NB4 (cell line): ENCODE measurements at regions not wholly inside any gene's neighbourhood (a gene's known extent, or its start where the extent isn't known, plus 50 kb on each side); places are given as distances from the start of the nearest gene placed in this dataset.

Experiments
- DNase-seq: peaks from one replicate; pipeline ENCODE4 v3.0.0; 2010; ENCODE audit warnings: low read depth
- H3K4me3 ChIP-seq: one replicate; pipeline ENCODE4 v1.5.1; 2011; ENCODE audit warnings: mild to moderate bottlenecking, low read depth, low read length, moderate library complexity
- MYC ChIP-seq: IDR thresholded peaks from 2 replicates; pipeline ENCODE4 v1.6.1; 2011; ENCODE audit warnings: low read depth, low read length
- POLR2A ChIP-seq: IDR thresholded peaks from 2 replicates; pipeline ENCODE4 v1.6.1; 2011; ENCODE audit warnings: mild to moderate bottlenecking; ENCODE audit not compliant: insufficient read length; ENCODE audit errors: extremely low read depth
- TF ChIP-seq, protein P1 (sequence below): IDR thresholded peaks from one replicate; pipeline ENCODE4 v1.5.1; 2012; ENCODE audit warnings: low read depth, low read length
- TF ChIP-seq, protein P2 (sequence below): IDR thresholded peaks from 2 replicates; pipeline ENCODE4 v1.6.1; 2011; ENCODE audit warnings: low read depth, low read length

DNA sequence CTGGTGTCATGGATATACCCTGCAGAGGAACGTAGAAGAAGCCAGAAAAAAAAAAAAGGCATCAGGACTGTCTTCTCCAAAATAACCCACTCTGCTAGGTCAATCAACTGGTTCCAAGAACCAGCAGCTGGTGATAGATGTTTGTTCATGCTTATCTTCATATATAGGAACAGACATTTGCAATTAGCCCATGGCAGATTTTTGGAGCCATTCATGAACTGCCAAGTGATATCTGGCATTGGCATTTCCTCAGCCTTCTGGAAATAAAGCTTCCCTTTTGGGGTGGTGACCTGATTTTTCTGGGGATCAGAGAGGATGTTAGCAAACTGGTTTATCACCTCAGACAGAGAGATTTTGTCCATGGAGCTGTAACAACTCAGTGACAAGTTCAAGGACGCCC is 234.9 kb downstream of the OSR1 start:
- TF ChIP-seq MYC (no peak), POLR2A (no peak)
- TF ChIP-seq, protein P1, sequence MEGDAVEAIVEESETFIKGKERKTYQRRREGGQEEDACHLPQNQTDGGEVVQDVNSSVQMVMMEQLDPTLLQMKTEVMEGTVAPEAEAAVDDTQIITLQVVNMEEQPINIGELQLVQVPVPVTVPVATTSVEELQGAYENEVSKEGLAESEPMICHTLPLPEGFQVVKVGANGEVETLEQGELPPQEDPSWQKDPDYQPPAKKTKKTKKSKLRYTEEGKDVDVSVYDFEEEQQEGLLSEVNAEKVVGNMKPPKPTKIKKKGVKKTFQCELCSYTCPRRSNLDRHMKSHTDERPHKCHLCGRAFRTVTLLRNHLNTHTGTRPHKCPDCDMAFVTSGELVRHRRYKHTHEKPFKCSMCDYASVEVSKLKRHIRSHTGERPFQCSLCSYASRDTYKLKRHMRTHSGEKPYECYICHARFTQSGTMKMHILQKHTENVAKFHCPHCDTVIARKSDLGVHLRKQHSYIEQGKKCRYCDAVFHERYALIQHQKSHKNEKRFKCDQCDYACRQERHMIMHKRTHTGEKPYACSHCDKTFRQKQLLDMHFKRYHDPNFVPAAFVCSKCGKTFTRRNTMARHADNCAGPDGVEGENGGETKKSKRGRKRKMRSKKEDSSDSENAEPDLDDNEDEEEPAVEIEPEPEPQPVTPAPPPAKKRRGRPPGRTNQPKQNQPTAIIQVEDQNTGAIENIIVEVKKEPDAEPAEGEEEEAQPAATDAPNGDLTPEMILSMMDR: no peak
- TF ChIP-seq, protein P2, sequence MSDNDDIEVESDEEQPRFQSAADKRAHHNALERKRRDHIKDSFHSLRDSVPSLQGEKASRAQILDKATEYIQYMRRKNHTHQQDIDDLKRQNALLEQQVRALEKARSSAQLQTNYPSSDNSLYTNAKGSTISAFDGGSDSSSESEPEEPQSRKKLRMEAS: no peak
- no peak for DNase-seq
- H3K4me3 ChIP-seq: no peak overlapping the region

DNA sequence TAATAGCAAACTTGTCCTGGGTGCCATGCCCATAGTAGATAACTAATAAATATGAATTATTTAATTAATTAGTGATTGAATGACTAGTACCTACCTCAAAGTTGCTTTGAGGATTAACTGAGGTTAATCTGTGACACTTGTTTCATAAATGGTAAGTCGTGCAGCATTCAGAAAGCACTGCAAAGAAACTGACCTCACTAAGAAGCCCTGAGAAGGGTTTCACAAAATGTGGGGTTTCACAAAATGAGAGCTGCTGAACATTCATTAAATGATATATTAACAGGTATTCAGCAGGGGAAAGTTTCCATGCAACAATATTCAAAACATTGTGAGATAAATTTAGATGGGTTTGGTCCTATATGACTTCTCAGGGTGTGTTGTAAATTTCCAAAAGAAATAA is 236.2 kb downstream of the OSR1 start:
- TF ChIP-seq, protein P1: no peak
- TF ChIP-seq POLR2A: no peak
- TF ChIP-seq, protein P2: no peak
- no peak for TF ChIP-seq MYC
- DNase-seq: no peak
- H3K4me3 ChIP-seq: no peak overlapping the region

DNA sequence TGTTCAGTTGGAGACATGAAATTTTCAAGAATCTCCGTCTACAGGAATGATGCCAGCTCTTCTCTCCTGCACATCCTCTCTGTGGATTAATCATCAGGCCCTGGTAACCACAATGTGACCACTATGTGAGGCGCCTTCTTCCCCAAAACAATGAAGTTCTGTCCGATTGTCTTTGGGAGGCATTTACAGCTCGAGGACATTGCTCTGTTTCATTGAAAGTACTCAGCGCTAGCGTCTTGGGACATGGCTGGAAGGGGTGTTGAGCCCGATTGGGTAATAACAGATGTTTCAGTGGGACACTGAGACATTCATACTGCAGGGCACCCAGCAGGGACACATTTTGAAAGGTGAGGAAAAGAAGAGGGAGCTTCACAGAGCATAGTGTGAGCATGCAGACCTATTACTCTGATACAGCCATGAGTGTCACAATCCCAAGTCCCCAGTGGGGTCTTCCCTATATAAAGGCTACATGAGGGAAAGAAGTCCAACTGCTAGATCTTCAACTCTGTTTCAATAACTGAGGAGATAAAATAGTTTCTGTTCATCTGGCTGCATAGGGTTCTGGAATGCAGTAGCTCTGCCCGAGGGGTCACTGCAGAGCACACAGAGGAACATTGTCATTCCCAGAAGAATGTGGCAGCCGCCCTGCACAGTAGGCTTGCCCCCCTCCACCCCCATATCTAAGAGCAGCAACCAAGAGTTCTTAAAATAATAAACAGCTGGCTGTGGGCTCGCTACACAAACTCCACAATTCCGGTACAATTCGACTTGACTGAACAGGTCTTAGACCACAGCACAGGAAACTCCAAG is 237.3 kb downstream of the OSR1 start:
- no peak overlapping the region for H3K4me3 ChIP-seq
- TF ChIP-seq MYC (no peak), POLR2A (no peak)
- TF ChIP-seq, protein P2: no peak
- TF ChIP-seq, protein P1: no peak
- peak; percentile 68 for DNase-seq

DNA sequence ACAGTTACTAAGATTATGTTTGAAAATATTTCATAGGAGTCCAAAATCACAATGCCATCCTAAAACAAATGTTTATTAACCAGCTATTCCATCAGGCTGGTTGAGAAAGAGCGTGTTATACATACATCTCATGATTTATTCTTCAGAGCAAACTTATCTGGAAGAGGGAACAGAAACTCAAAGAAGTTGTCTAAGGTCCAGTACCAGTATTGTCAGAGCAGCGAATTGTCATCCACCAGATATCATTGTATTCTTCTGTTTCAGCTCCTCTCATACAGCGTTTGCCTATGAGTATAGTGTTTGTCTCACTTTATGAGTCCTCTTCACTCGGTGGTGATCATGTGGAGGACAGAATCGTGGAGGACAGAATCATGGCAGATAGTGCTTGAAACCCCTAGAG is 238.2 kb downstream of the OSR1 start:
- no peak for DNase-seq
- H3K4me3 ChIP-seq: no peak overlapping the region
- no peak for TF ChIP-seq POLR2A

DNA sequence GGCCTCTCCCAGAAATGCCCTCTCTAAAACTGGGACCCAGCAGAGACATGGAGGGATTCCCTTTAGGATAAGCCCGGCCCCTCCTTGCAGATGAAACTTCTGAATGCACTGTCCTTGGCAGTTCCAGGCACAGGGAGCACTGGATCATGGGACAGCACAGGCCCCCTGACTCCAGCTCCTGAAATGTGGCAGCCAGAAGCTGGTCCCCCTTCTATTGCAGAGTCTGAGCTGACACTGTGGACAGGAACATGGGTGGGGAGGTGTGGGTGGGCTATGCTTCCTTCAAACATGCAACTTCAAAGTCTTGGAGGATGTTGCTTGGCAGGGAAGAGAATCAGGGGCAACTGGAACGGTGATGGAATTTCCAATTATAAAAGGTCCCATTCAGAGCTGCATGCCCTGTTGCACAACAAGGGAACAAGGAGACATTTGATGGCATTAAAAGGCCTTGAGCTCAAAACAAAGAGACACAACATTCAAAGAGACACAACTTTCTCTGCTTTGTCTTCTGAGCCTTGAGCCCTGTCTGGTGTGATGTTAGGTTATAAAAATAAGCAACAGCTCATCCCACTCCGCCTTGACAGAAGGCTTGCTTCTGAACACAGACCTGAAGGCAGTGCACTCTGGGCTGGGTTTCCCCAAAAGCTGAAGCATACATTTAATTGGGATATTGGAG is 239.0 kb downstream of the OSR1 start:
- no peak for DNase-seq
- TF ChIP-seq, protein P1: no peak
- no peak for TF ChIP-seq POLR2A
- TF ChIP-seq, protein P2: no peak
- no peak for TF ChIP-seq MYC
- no peak overlapping the region for H3K4me3 ChIP-seq

DNA sequence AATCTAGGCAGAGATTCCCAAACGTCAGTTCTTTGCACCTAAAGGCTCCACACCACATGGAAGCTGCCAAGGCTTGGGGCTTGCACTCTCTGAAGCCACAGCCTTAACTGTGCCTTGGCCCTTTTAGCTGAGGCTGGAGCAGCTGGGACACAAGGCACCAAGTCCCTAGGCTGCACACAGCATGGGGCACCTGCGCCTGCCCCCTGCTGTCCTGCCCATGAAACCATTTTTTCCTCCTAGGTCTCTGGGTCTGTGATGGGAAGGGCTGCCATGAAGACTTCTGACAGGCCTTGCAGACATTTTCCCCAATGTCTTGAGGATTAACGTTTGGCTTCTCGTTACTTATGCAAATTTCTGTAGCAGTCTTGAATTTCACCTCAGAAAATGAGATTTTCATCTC is 241.5 kb downstream of the OSR1 start:
- no peak for DNase-seq
- TF ChIP-seq, protein P2: no peak
- no peak for TF ChIP-seq MYC
- no peak for TF ChIP-seq POLR2A
- TF ChIP-seq, protein P1: no peak
- H3K4me3 ChIP-seq: no peak overlapping the region
